K562 (cell line): ENCODE measurements at regions not wholly inside any gene's neighbourhood (a gene's known extent, or its start where the extent isn't known, plus 50 kb on each side); places are given as distances from the start of the nearest gene placed in this dataset.

ENCODE experiments used
- ATAC-seq: fragments of 200-7000 bp; cut with Tn5 transposase; 3 replicates; pipeline ENCODE4 v1.9.1; 2020; ENCODE audit warnings: moderate library complexity
- BruUV-seq: library from RNA; stranded (reverse); fragments of 400-500 nt; replicated peaks from 2 replicates; lab custom pipeline; 2021; lab: Mats Ljungman, UMichigan
- CTCF ChIA-PET: fragments of 300-600 bp; formaldehyde crosslinking; extraction: SDS; loops from one replicate; lab custom pipeline; 2021; ENCODE audit warnings: low intra/inter-chr PET ratio; lab: Yijun Ruan, JAX
- POLR2A ChIA-PET: fragments of 300-600, 350-650 bp; sonication (Branson Sonifier 250); formaldehyde crosslinking; extraction: SDS; loops from one replicate; lab custom pipeline; 2021; ENCODE audit warnings: antibody characterized with exemption, inconsistent platforms; lab: Yijun Ruan, JAX
- DNase-seq, 4 experiments: peaks; one replicate each; pipeline versions ENCODE4 v3.0.0 to v3.0.0-alpha.2; 2011 to 2018; ENCODE audit warnings: low spot score in 3 of 4, mixed read lengths in 3 of 4; ENCODE audit errors: extremely low read depth in 1 of 4
- FAIRE-seq: peaks from 2 replicates; lab custom pipeline; 2011; peaks lifted over from hg19 to GRCh38; lab: Jason Lieb, UNC
- H2AFZ ChIP-seq: 2 replicates; pipeline ENCODE4 v1.6.0; 2011; ENCODE audit warnings: low read depth, low read length, control low read depth, inconsistent platforms
- H3K27ac ChIP-seq: fragments of 200-600 bp; 3 replicates; pipeline ENCODE4 v1.8.0; 2011; ENCODE audit warnings: low read depth, mild to moderate bottlenecking, control low read depth, inconsistent platforms, low read length, moderate library complexity, mixed read lengths; ENCODE audit errors: extremely low read depth
- H3K27me3 ChIP-seq, 2 experiments: fragments of 300-600 bp in 1 of 2; 2 replicates in 1 of 2; 3 replicates in 1 of 2; pipeline versions ENCODE4 v1.6.0 to v1.8.0; 2011; ENCODE audit warnings: inconsistent platforms in 2 of 2, low read length in 2 of 2, mild to moderate bottlenecking in 1 of 2, mixed read lengths in 1 of 2, moderate library complexity in 1 of 2; ENCODE audit not compliant: control insufficient read depth in 2 of 2, insufficient read depth in 2 of 2
- H3K36me3 ChIP-seq: fragments of 300-600 bp; 3 replicates; pipeline ENCODE4 v1.8.0; 2011; ENCODE audit warnings: mild to moderate bottlenecking, low read length, inconsistent platforms; ENCODE audit not compliant: control insufficient read depth, insufficient read depth
- H3K4me1 ChIP-seq, 2 experiments: fragments of 200-600 bp in 1 of 2; replicated peaks in 1 of 2; 2 replicates in 1 of 2; 3 replicates in 1 of 2; pipeline versions ENCODE4 v1.5.1 to v1.8.0; 2011; ENCODE audit warnings: inconsistent platforms in 2 of 2, low read length in 2 of 2, mild to moderate bottlenecking in 1 of 2, mixed read lengths in 1 of 2, moderate library complexity in 1 of 2; ENCODE audit not compliant: control insufficient read depth in 2 of 2, insufficient read depth in 2 of 2
- H3K4me2 ChIP-seq: 2 replicates; pipeline ENCODE4 v1.6.1; 2011; ENCODE audit warnings: low read length, control low read depth, inconsistent platforms, mixed read lengths; ENCODE audit not compliant: insufficient read depth
- H3K4me3 ChIP-seq: fragments of 200-600 bp; sonication (generic), shearing (Covaris generic); 2 replicates; pipeline ENCODE4 v1.5.1; 2016; ENCODE audit warnings: control low read depth, inconsistent platforms
- H3K79me2 ChIP-seq: fragments of 200-600 bp; 3 replicates; pipeline ENCODE4 v1.8.0; 2011; ENCODE audit warnings: low read length, inconsistent platforms; ENCODE audit not compliant: control insufficient read depth, insufficient read depth
- H3K9ac ChIP-seq, 2 experiments: 2 replicates each; pipeline versions ENCODE4 v1.6.0 to v1.6.1; 2011; ENCODE audit warnings: low read depth in 2 of 2, low read length in 2 of 2, control low read depth in 1 of 2, inconsistent platforms in 1 of 2, mild to moderate bottlenecking in 1 of 2, mixed read lengths in 1 of 2; ENCODE audit not compliant: insufficient read depth in 1 of 2
- H3K9me1 ChIP-seq: one replicate; pipeline ENCODE4 v1.6.0; 2011; ENCODE audit warnings: inconsistent platforms, mild to moderate bottlenecking, low read length, moderate library complexity; ENCODE audit not compliant: control insufficient read depth, insufficient read depth
- H3K9me3 ChIP-seq: replicated peaks from 2 replicates; pipeline ENCODE4 v1.5.1; 2011; ENCODE audit warnings: low read depth, low read length, inconsistent platforms; ENCODE audit not compliant: control insufficient read depth, insufficient read depth
- H4K20me1 ChIP-seq: replicated peaks from 2 replicates; pipeline ENCODE4 v1.6.1; 2011; ENCODE audit warnings: low read length, inconsistent platforms, mixed read lengths; ENCODE audit not compliant: control insufficient read depth, insufficient read depth
- CREB1 ChIP-seq, 2 experiments: sonication (generic) in 1 of 2; formaldehyde crosslinking in 1 of 2; IDR thresholded peaks; 2 replicates each; pipeline versions ENCODE4 v1.6.1 to v1.8.0; 2012 to 2022; ENCODE audit warnings: inconsistent platforms in 1 of 2, mild to moderate bottlenecking in 1 of 2, missing genetic modification reagents in 1 of 2, moderate library complexity in 1 of 2
- HDAC1 ChIP-seq, 2 experiments: fragments of 450-650 bp; IDR thresholded peaks; 2 replicates each; pipeline ENCODE4 v1.6.1; 2016 to 2017; ENCODE audit warnings: inconsistent platforms in 1 of 2, mild to moderate bottlenecking in 1 of 2, moderate library complexity in 1 of 2
- JUND ChIP-seq, 2 experiments: IDR thresholded peaks; 2 replicates in 1 of 2; 3 replicates in 1 of 2; pipeline ENCODE4 v1.6.1; 2011; ENCODE audit warnings: borderline replicate concordance in 2 of 2, low read depth in 2 of 2, low read length in 2 of 2, improper control_type of control experiment in 1 of 2, missing biosample characterization in 1 of 2, missing genetic modification characterization in 1 of 2, missing genetic modification reagents in 1 of 2
- KLF10 ChIP-seq: fragments of 250-450 bp; sonication (Bioruptor Pico); IDR thresholded peaks from 2 replicates; pipeline ENCODE4 v1.6.1; 2021; ENCODE audit warnings: matching md5 sums
- MAZ ChIP-seq, 2 experiments: fragments of 450-650 bp in 1 of 2; sonication (generic) in 1 of 2; formaldehyde crosslinking; IDR thresholded peaks in 1 of 2; conservative IDR thresholded peaks in 1 of 2; 2 replicates each; pipeline versions ENCODE4 v1.4.0 to v1.5.0; 2020; ENCODE audit warnings: mild to moderate bottlenecking in 1 of 2, missing genetic modification reagents in 1 of 2
- MYNN ChIP-seq, 2 experiments: sonication (generic); formaldehyde crosslinking in 1 of 2; IDR thresholded peaks; 2 replicates each; pipeline versions ENCODE4 v1.5.0 to v1.6.1; 2016 to 2020; ENCODE audit warnings: antibody characterized with exemption in 1 of 2, missing genetic modification reagents in 1 of 2
- NFE2L1 ChIP-seq: fragments of 450-650 bp; IDR thresholded peaks from 2 replicates; pipeline ENCODE4 v1.6.1; 2016; ENCODE audit warnings: missing genetic modification characterization, low read depth, mild to moderate bottlenecking, missing compliant biosample characterization, moderate library complexity, borderline replicate concordance
- POLR3G ChIP-seq: IDR thresholded peaks from 2 replicates; pipeline ENCODE4 v1.6.1; 2011; ENCODE audit not compliant: insufficient read length, insufficient replicate concordance; ENCODE audit errors: extremely low read depth
- RHOXF2B ChIP-seq: fragments of 250-450 bp; sonication (Bioruptor Pico); conservative IDR thresholded peaks from 2 replicates; pipeline ENCODE4 v1.5.1; 2021
- WGBS: fragments of 100-300 bp; shearing (Covaris generic); methylation state at CpG from one replicate; pipeline ENCODE4 v1.1.6; 2016; ENCODE audit warnings: low coverage, mixed read lengths; ENCODE audit not compliant: insufficient coverage; ENCODE audit errors: missing lambda C conversion rate; 5-methylcytosine and 5-hydroxymethylcytosine counted together
- in situ Hi-C: fragments of 300-500 bp; cut with MboI; formaldehyde crosslinking; loops from 4 replicates; pipeline ENCODE4 v1.15.0; 2018; ENCODE audit warnings: inconsistent platforms, mixed read lengths
- intact Hi-C: fragments of 100-400 bp; cut with micrococcal nuclease; formaldehyde crosslinking; loops from 2 replicates; pipeline ENCODE4 v1.14.2; 2022
- TF ChIP-seq, protein P1 (sequence below): sonication (generic); formaldehyde crosslinking; IDR thresholded peaks from 2 replicates; pipeline ENCODE4 v1.8.0; 2023; ENCODE audit warnings: mild to moderate bottlenecking, missing genetic modification reagents

- Histone ChIP-seq H3K9me1 (no peaks in the 10 kb centered on the region), H3K27me3 (no peaks in the 10 kb centered on the region), H4K20me1 (no peaks in the 10 kb centered on the region), H3K79me2 (no peaks in the 10 kb centered on the region), H3K36me3 (no peaks in the 10 kb centered on the region), H3K4me2 (no peak overlapping the region), H3K9me3 (no peaks in the 10 kb centered on the region), H3K9ac (no peak overlapping the region), H3K27ac (no peak overlapping the region), H2AFZ (no peak overlapping the region)
- in situ Hi-C loops (no loop called here), intact Hi-C loops (no loop called here)
- ChIA-PET POLR2A (no interaction called here), CTCF (no interaction called here)
- WGBS: 3% methylated on average over 6 of the region's 6 CpGs
- no peak for DNase-seq
- ATAC-seq: no peak
- no TSS peak for BruUV-seq
- FAIRE-seq: no peak
- TF ChIP-seq POLR3G (no peak), MAZ (CRISPR knock-in tag; conservative IDR thresholded peaks at IDR 0.05 in 1 of 2, IDR thresholded peaks at IDR 0.05 in 1 of 2) (no peak), JUND (IDR thresholded peaks at IDR 0.05; ENCODE audit: borderline replicate concordance, low read depth, low read length) (no peak), JUND (tag; IDR thresholded peaks at IDR 0.05; ENCODE audit: borderline replicate concordance, low read depth, low read length) (no peak), MYNN (IDR thresholded peaks at IDR 0.05) (no peak), MYNN (CRISPR knock-in tag; IDR thresholded peaks at IDR 0.05) (no peak), CREB1 (IDR thresholded peaks at IDR 0.05) (no peak), CREB1 (CRISPR knock-in tag; IDR thresholded peaks at IDR 0.05) (no peak), NFE2L1 (tag) (no peak), HDAC1 (IDR thresholded peaks at IDR 0.05) (no peak), RHOXF2B (CRISPR knock-in tag) (no peak), KLF10 (CRISPR knock-in tag) (no peak)
- TF ChIP-seq, protein P1, sequence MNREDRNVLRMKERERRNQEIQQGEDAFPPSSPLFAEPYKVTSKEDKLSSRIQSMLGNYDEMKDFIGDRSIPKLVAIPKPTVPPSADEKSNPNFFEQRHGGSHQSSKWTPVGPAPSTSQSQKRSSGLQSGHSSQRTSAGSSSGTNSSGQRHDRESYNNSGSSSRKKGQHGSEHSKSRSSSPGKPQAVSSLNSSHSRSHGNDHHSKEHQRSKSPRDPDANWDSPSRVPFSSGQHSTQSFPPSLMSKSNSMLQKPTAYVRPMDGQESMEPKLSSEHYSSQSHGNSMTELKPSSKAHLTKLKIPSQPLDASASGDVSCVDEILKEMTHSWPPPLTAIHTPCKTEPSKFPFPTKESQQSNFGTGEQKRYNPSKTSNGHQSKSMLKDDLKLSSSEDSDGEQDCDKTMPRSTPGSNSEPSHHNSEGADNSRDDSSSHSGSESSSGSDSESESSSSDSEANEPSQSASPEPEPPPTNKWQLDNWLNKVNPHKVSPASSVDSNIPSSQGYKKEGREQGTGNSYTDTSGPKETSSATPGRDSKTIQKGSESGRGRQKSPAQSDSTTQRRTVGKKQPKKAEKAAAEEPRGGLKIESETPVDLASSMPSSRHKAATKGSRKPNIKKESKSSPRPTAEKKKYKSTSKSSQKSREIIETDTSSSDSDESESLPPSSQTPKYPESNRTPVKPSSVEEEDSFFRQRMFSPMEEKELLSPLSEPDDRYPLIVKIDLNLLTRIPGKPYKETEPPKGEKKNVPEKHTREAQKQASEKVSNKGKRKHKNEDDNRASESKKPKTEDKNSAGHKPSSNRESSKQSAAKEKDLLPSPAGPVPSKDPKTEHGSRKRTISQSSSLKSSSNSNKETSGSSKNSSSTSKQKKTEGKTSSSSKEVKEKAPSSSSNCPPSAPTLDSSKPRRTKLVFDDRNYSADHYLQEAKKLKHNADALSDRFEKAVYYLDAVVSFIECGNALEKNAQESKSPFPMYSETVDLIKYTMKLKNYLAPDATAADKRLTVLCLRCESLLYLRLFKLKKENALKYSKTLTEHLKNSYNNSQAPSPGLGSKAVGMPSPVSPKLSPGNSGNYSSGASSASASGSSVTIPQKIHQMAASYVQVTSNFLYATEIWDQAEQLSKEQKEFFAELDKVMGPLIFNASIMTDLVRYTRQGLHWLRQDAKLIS (CRISPR knock-in tag): no peak
- TF ChIP-seq, all 486 proteins: peak for 0
- no peak overlapping the region for H3K4me3 ChIP-seq
- H3K4me1 ChIP-seq: no peaks in the 10 kb centered on the region
These were observed 126.4 kb downstream of the SALL1 start for GRCh38 chr16:51024703-51025102.
